ENCODE measurements at regions not wholly inside any gene's neighbourhood (a gene's known extent, or its start where the extent isn't known, plus 50 kb on each side); places are given as distances from the start of the nearest gene placed in this dataset.

DNA sequence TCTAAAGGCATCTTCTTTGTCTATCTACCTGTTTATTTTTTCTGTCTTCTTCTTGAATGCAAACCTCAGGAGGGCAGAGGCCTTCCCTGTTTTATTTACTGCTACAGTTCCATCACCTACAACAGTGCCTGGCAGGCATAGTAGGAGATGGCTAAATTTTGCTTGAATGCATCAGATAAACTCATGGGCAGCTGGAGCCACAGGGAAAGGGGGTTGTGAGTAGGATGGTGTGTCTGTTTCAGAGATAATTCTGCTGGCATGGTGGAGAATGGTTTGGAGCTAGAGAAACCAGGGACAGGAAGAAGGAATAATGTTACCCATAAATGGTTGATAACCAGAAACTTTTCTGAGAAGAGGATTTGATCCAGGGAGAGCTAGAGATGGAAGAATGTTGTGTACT lies 189.8 kb upstream of the BRINP1 start:
- TF ChIP-seq EP300 (IDR thresholded peaks at IDR 0.05; ENCODE audit: low read depth) (no peak), POLR2AphosphoS5 (IDR thresholded peaks at IDR 0.05) (no peak), POLR2A (IDR thresholded peaks at IDR 0.05) (no peak)
- TF ChIP-seq, protein P1, sequence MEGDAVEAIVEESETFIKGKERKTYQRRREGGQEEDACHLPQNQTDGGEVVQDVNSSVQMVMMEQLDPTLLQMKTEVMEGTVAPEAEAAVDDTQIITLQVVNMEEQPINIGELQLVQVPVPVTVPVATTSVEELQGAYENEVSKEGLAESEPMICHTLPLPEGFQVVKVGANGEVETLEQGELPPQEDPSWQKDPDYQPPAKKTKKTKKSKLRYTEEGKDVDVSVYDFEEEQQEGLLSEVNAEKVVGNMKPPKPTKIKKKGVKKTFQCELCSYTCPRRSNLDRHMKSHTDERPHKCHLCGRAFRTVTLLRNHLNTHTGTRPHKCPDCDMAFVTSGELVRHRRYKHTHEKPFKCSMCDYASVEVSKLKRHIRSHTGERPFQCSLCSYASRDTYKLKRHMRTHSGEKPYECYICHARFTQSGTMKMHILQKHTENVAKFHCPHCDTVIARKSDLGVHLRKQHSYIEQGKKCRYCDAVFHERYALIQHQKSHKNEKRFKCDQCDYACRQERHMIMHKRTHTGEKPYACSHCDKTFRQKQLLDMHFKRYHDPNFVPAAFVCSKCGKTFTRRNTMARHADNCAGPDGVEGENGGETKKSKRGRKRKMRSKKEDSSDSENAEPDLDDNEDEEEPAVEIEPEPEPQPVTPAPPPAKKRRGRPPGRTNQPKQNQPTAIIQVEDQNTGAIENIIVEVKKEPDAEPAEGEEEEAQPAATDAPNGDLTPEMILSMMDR (IDR thresholded peaks at IDR 0.05) = no peak
- H3K36me3 ChIP-seq = no peaks in the 10 kb centered on the region
- in situ Hi-C loops (cut with MboI; ENCODE audit: low pct_ligation_motif_present in 1 of 4, low pct_unique_long_range_greater_than_20kb in 1 of 4, low sequenced_read_pairs in 3 of 4) (loop anchor here (25.0 kb wide), 3 partner anchors 403 to 928 kb away; no protein-coding TSS in a partner anchor), intact Hi-C loops (cut with DNase I; ENCODE audit: low total_unique reads) (no loop called here)
- peaks cover 0 to 9% (median 2%) of the 10 kb centered on the region in 4 donors for H3K4me1 ChIP-seq
- H3K4me3 ChIP-seq = no peak overlapping the region
- no peak overlapping the region for H3K27ac ChIP-seq
- DNase-seq = no peak
- no peaks in the 10 kb centered on the region for H3K9me3 ChIP-seq
- H3K27me3 ChIP-seq = no peaks in the 10 kb centered on the region

- Histone ChIP-seq H3K27me3 (no peaks in the 10 kb centered on the region), H3K27ac (peak overlapping the region in 1 of 4 donors; percentile 8), H3K4me3 (peak overlapping the region in 3 of 4 donors; percentile 15 to 33 (median 19)), H3K4me1 (peaks cover 0 to 9% (median 2%) of the 10 kb centered on the region in 4 donors), H3K9me3 (no peaks in the 10 kb centered on the region), H3K36me3 (no peaks in the 10 kb centered on the region)
- 14% methylated on average over 31 of the region's 31 CpGs; no CpG with 5 or more reads in 1 of the 2 donors for WGBS, 2 donors (ENCODE audit: low coverage in 1 of 2)
- intact Hi-C loops (cut with DNase I; ENCODE audit: low total_unique reads) = no loop called here
- in situ Hi-C loops (cut with MboI; ENCODE audit: low pct_ligation_motif_present in 1 of 4, low pct_unique_long_range_greater_than_20kb in 1 of 4, low sequenced_read_pairs in 3 of 4) = loop anchor here (25.0 kb wide), 3 partner anchors 406 to 931 kb away; no protein-coding TSS in a partner anchor
- no peak for TF ChIP-seq POLR2A (IDR thresholded peaks at IDR 0.05)
- TF ChIP-seq POLR2AphosphoS5 (IDR thresholded peaks at IDR 0.05) = peak in 1 of 3 donors; percentile 17
- TF ChIP-seq, protein P1 (IDR thresholded peaks at IDR 0.05) = peak; percentile 77 to 90 (median 85)
- DNase-seq = peak; percentile 81
Observed at GRCh38 chr9:119556129-119556875, 187.1 kb upstream of the BRINP1 start.

DNA sequence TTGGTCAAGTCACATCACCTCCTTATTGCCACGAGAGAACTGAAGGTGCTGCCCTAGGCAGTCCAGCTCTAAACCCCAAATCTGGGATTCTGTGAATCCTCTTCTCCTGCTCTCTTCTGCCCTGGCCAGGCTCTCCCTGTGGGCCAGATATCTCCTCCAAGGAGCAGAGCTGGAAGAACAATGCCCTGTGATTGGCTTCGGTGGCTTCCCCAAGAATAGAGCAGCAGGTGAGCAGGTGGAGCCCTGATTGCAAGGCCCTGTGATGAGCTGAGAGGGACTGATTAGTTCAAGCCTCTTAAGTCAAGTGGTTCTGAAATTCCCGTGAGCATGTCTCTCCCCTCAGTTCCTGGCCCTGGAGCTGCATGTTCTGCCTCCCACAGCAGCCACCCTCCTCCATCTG lies 175.3 kb upstream of the BRINP1 start:
- H3K4me3 ChIP-seq = no peak overlapping the region
- in situ Hi-C loops (cut with MboI; ENCODE audit: low pct_ligation_motif_present in 1 of 4, low pct_unique_long_range_greater_than_20kb in 1 of 4, low sequenced_read_pairs in 3 of 4) (no loop called here), intact Hi-C loops (cut with DNase I; ENCODE audit: low total_unique reads) (no loop called here)
- 80 to 86% methylated on average over 1 to 3 of the region's 3 CpGs for WGBS, 2 donors (ENCODE audit: low coverage in 1 of 2)
- H3K27ac ChIP-seq = no peak overlapping the region
- H3K27me3 ChIP-seq = no peaks in the 10 kb centered on the region
- no peaks in the 10 kb centered on the region for H3K36me3 ChIP-seq
- TF ChIP-seq EP300 (IDR thresholded peaks at IDR 0.05; ENCODE audit: low read depth) (no peak), POLR2AphosphoS5 (IDR thresholded peaks at IDR 0.05) (no peak), POLR2A (IDR thresholded peaks at IDR 0.05) (no peak)
- TF ChIP-seq, protein P1 (IDR thresholded peaks at IDR 0.05) = no peak
- no peaks in the 10 kb centered on the region for H3K4me1 ChIP-seq
- DNase-seq = no peak
- H3K9me3 ChIP-seq = no peaks in the 10 kb centered on the region

- intact Hi-C loops (cut with DNase I; ENCODE audit: low total_unique reads) = no loop called here
- Histone ChIP-seq H3K36me3 (no peaks in the 10 kb centered on the region), H3K27ac (no peak overlapping the region), H3K9me3 (no peaks in the 10 kb centered on the region), H3K4me1 (no peaks in the 10 kb centered on the region), H3K4me3 (no peak overlapping the region), H3K27me3 (no peaks in the 10 kb centered on the region)
- TF ChIP-seq POLR2A (IDR thresholded peaks at IDR 0.05) (no peak), POLR2AphosphoS5 (IDR thresholded peaks at IDR 0.05) (no peak), EP300 (IDR thresholded peaks at IDR 0.05; ENCODE audit: low read depth) (no peak)
- TF ChIP-seq, protein P1 (IDR thresholded peaks at IDR 0.05) = no peak
- DNase-seq = no peak
- in situ Hi-C loops (cut with MboI; ENCODE audit: low pct_ligation_motif_present in 1 of 4, low pct_unique_long_range_greater_than_20kb in 1 of 4, low sequenced_read_pairs in 3 of 4) = no loop called here
- 43 to 79% methylated on average over 1 to 2 of the region's 3 CpGs for WGBS, 2 donors (ENCODE audit: low coverage in 1 of 2)
Observed at GRCh38 chr9:119537138-119537537, 167.9 kb upstream of the BRINP1 start.
